HepG2 (cell line): ENCODE measurements at regions not wholly inside any gene's neighbourhood (a gene's known extent, or its start where the extent isn't known, plus 50 kb on each side); places are given as distances from the start of the nearest gene placed in this dataset.

Source experiments
- ATAC-seq: fragments of 200-7000 bp; cut with Tn5 transposase; 3 replicates; pipeline ENCODE4 v1.9.1; 2020; ENCODE audit warnings: mild to moderate bottlenecking, moderate library complexity
- BruUV-seq: library from RNA; stranded (reverse); fragments of 400-500 nt; replicated peaks from 2 replicates; lab custom pipeline; 2021; lab: Mats Ljungman, UMichigan
- CTCF ChIA-PET: fragments of 300-600 bp; formaldehyde crosslinking; extraction: SDS; loops from one replicate; lab custom pipeline; 2021; ENCODE audit warnings: low total read pairs, inconsistent platforms, low intra/inter-chr PET ratio; lab: Yijun Ruan, JAX
- POLR2A ChIA-PET: fragments of 350-600 bp; sonication (Branson Sonifier 250); formaldehyde crosslinking; loops from one replicate; lab custom pipeline; 2020; ENCODE audit warnings: antibody characterized with exemption, inconsistent platforms; lab: Yijun Ruan, JAX
- DNase-seq: peaks from one replicate; pipeline ENCODE4 v3.0.0-alpha.2; 2015; ENCODE audit warnings: low spot score
- FAIRE-seq: peaks from 3 replicates; lab custom pipeline; 2011; peaks lifted over from hg19 to GRCh38; lab: Jason Lieb, UNC
- H2AFZ ChIP-seq: one replicate; pipeline ENCODE4 v1.6.1; 2011; ENCODE audit warnings: low read length, inconsistent platforms
- H3K27ac ChIP-seq: fragments of 300-600 bp; 3 replicates; pipeline ENCODE4 v1.8.0; 2011; ENCODE audit warnings: mixed run types, mild to moderate bottlenecking, mixed read lengths, low read length, inconsistent platforms; ENCODE audit not compliant: insufficient read depth; ENCODE audit errors: extremely low read length
- H3K27me3 ChIP-seq, 2 experiments: fragments of 200-600 bp in 1 of 2; 2 replicates in 1 of 2; 3 replicates in 1 of 2; pipeline versions ENCODE4 v1.6.0 to v1.8.0; 2011; ENCODE audit warnings: low read length in 2 of 2, mild to moderate bottlenecking in 2 of 2, moderate library complexity in 2 of 2, inconsistent platforms in 1 of 2; ENCODE audit not compliant: insufficient read depth in 2 of 2, control insufficient read depth in 1 of 2
- H3K36me3 ChIP-seq, 2 experiments: fragments of 200-600 bp in 1 of 2; replicated peaks in 1 of 2; 2 replicates in 1 of 2; 3 replicates in 1 of 2; pipeline versions ENCODE4 v1.5.1 to v1.8.0; 2011; ENCODE audit warnings: low read length in 2 of 2, inconsistent platforms in 1 of 2; ENCODE audit not compliant: insufficient read depth in 2 of 2, control insufficient read depth in 1 of 2
- H3K4me1 ChIP-seq: 2 replicates; pipeline ENCODE4 v1.5.1; 2012; ENCODE audit warnings: low read length, inconsistent platforms; ENCODE audit not compliant: insufficient read depth
- H3K4me2 ChIP-seq: 2 replicates; pipeline ENCODE4 v1.6.0; 2011; ENCODE audit warnings: low read depth, low read length, inconsistent platforms
- H3K4me3 ChIP-seq, 3 experiments: fragments of 200-600 bp in 1 of 3; sonication (generic), shearing (Covaris generic) in 1 of 3; replicated peaks in 1 of 3; 2 replicates each; pipeline ENCODE4 v1.5.1; 2011 to 2016; ENCODE audit warnings: low read length in 3 of 3, inconsistent platforms in 2 of 3, low read depth in 2 of 3, mild to moderate bottlenecking in 2 of 3, control low read depth in 1 of 3, mixed read lengths in 1 of 3; ENCODE audit not compliant: insufficient read depth in 1 of 3
- H3K79me2 ChIP-seq: one replicate; pipeline ENCODE4 v1.6.1; 2011; ENCODE audit warnings: low read length, inconsistent platforms; ENCODE audit not compliant: insufficient read depth
- H3K9ac ChIP-seq: 2 replicates; pipeline ENCODE4 v1.6.0; 2011; ENCODE audit warnings: mild to moderate bottlenecking, low read depth, low read length, inconsistent platforms; ENCODE audit not compliant: insufficient read depth
- H3K9me3 ChIP-seq: 2 replicates; pipeline ENCODE4 v1.5.1; 2012; ENCODE audit warnings: mild to moderate bottlenecking, low read length
- H4K20me1 ChIP-seq: 2 replicates; pipeline ENCODE4 v1.6.0; 2011; ENCODE audit warnings: inconsistent platforms, mild to moderate bottlenecking, low read length, moderate library complexity; ENCODE audit not compliant: insufficient read depth
- DNMT3B ChIP-seq: conservative IDR thresholded peaks from 2 replicates; pipeline ENCODE4 v1.6.1; 2016; ENCODE audit warnings: missing biosample characterization, control low read depth
- FOXO1 ChIP-seq: sonication (generic); formaldehyde crosslinking; IDR thresholded peaks from 2 replicates; pipeline ENCODE4 v1.4.0; 2020; ENCODE audit warnings: missing genetic modification reagents
- MATR3 ChIP-seq: sonication (generic); formaldehyde crosslinking; IDR thresholded peaks from 2 replicates; pipeline ENCODE4 v1.4.0; 2020; ENCODE audit warnings: missing genetic modification reagents
- PCBP1 ChIP-seq: fragments of 200-400 bp; formaldehyde crosslinking; IDR thresholded peaks from 2 replicates; pipeline ENCODE4 v1.6.1; 2017; ENCODE audit warnings: mild to moderate bottlenecking, low read depth, low read length, borderline replicate concordance
- SRSF4 ChIP-seq: fragments of 200-400 bp; formaldehyde crosslinking; IDR thresholded peaks from one replicate; pipeline ENCODE4 v1.6.1; 2018; ENCODE audit warnings: mild to moderate bottlenecking, low read depth, low read length, moderate library complexity; ENCODE audit not compliant: poor library complexity, severe bottlenecking
- SUZ12 ChIP-seq: fragments of 150-350 bp; IDR thresholded peaks from 2 replicates; pipeline ENCODE4 v1.6.1; 2014; ENCODE audit warnings: low read depth, low read length
- XBP1 ChIP-seq: sonication (generic); formaldehyde crosslinking; IDR thresholded peaks from 2 replicates; pipeline ENCODE4 v1.5.0; 2020; ENCODE audit warnings: missing genetic modification reagents
- ZNF24 ChIP-seq: fragments of 450-650 bp; IDR thresholded peaks from 2 replicates; pipeline ENCODE4 v1.6.1; 2017; ENCODE audit warnings: antibody characterized with exemption, mild to moderate bottlenecking
- ZNF451 ChIP-seq: sonication (generic); formaldehyde crosslinking; IDR thresholded peaks from 2 replicates; pipeline ENCODE4 v1.5.0; 2020; ENCODE audit warnings: mild to moderate bottlenecking, missing genetic modification reagents
- ZNF75D ChIP-seq: sonication (generic); formaldehyde crosslinking; IDR thresholded peaks from 2 replicates; pipeline ENCODE4 v1.8.1; 2023; ENCODE audit warnings: missing genetic modification reagents, mild to moderate bottlenecking, borderline replicate concordance
- ZZZ3 ChIP-seq: sonication (generic); formaldehyde crosslinking; IDR thresholded peaks from 2 replicates; pipeline ENCODE4 v1.4.0; 2020; ENCODE audit warnings: missing genetic modification reagents, mild to moderate bottlenecking, borderline replicate concordance
- WGBS: methylation state at CpG from one replicate; pipeline ENCODE4 v1.1.6; 2017; ENCODE audit warnings: low lambda C conversion rate; 5-methylcytosine and 5-hydroxymethylcytosine counted together
- in situ Hi-C: cut with HindIII; loops from 2 replicates; pipeline ENCODE4 v1.10.0; 2017; ENCODE audit warnings: low pct_unique_long_range_greater_than_20kb; ENCODE audit not compliant: extremely low pct_ligation_motif_present
- intact Hi-C: fragments of 100-400 bp; cut with micrococcal nuclease; formaldehyde crosslinking; loops from one replicate; pipeline ENCODE4 v1.10.0; 2022; ENCODE audit not compliant: unreplicated experiment
- TF ChIP-seq, protein P1 (sequence below): sonication (generic); formaldehyde crosslinking; IDR thresholded peaks from 2 replicates; pipeline ENCODE4 v1.8.1; 2023; ENCODE audit warnings: mild to moderate bottlenecking, missing genetic modification reagents, borderline replicate concordance
- TF ChIP-seq, protein P2 (sequence below): sonication (generic); formaldehyde crosslinking; IDR thresholded peaks from 2 replicates; pipeline ENCODE4 v1.4.0; 2020; ENCODE audit warnings: missing genetic modification reagents, borderline replicate concordance

DNA sequence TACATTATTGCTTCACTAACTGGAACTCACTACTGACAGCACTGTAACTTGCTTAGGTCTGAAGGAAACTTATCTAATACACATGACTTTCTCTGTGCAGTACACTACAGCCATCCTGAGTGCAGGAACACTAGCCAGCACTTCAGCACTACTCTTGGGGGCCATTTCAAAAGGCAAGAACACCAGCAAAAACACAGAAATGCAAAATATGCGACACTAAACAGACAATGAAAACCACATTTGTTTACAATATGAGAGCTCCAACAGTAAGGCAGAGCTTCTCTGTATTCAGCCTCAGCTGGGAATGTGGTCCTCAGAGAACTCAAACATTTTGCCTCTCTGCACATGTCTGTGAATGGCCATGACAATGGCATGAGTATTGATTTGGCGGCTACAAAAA, 109.6 kb downstream of the ARRDC4 start:
- Histone ChIP-seq H3K27ac (no peak overlapping the region), H3K4me1 (no peaks in the 10 kb centered on the region), H3K4me3 (no peak overlapping the region), H3K36me3 (no peaks in the 10 kb centered on the region), H2AFZ (no peak overlapping the region), H3K9ac (no peak overlapping the region)
- CTCF ChIA-PET: no interaction called here
- BruUV-seq: no TSS peak
- WGBS: 42% methylated on average over 2 of the region's 2 CpGs
- no peak for ATAC-seq
- TF ChIP-seq FOXO1 (CRISPR knock-in tag) (no peak), ZNF451 (CRISPR knock-in tag) (no peak)
- TF ChIP-seq, all 625 proteins: peak for 0
- Histone ChIP-seq H3K79me2 (no peaks in the 10 kb centered on the region), H4K20me1 (no peaks in the 10 kb centered on the region), H3K9me3 (no peaks in the 10 kb centered on the region), H3K4me2 (no peak overlapping the region), H3K27me3 (no peaks in the 10 kb centered on the region; a peak in 1 of 5 replicates)
- DNase-seq (no peak), FAIRE-seq (no peak)
- intact Hi-C loops: no loop called here
- in situ Hi-C loops: no loop called here
- POLR2A ChIA-PET: no interaction called here

DNA sequence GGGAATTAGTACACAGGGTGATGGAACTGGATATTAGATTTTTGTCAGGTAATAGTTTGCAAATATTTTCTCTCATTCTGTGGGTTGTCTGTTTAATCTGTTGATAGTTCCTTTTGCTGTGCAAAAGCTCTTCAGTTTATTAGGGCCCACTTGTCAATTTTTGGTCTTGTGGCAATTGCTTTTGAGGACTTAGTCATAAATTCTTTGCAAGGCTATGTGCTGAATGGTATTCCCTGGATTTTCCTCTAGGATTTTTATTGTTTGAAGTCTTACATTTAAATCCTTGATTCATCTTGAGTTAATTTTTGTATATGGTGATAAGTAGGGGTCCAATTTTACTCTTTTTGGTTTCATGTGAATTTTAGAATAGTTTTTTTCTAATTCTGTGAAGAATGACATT, 111.3 kb downstream of the ARRDC4 start:
- no peaks in the 10 kb centered on the region for H3K36me3 ChIP-seq
- H3K79me2 ChIP-seq: no peaks in the 10 kb centered on the region
- no peaks in the 10 kb centered on the region for H3K4me1 ChIP-seq
- no TSS peak for BruUV-seq
- H3K4me3 ChIP-seq: no peak overlapping the region
- no peak overlapping the region for H3K9ac ChIP-seq
- POLR2A ChIA-PET: no interaction called here
- no peak overlapping the region for H3K27ac ChIP-seq
- H2AFZ ChIP-seq: no peak overlapping the region
- H3K4me2 ChIP-seq: no peak overlapping the region
- ATAC-seq (no peak), FAIRE-seq (no peak), DNase-seq (no peak)
- H4K20me1 ChIP-seq: no peaks in the 10 kb centered on the region
- in situ Hi-C loops: no loop called here
- TF ChIP-seq, protein P1, sequence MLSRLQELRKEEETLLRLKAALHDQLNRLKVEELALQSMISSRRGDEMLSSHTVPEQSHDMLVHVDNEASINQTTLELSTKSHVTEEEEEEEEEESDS (CRISPR knock-in tag): no peak
- TF ChIP-seq PCBP1: no peak
- TF ChIP-seq ZNF24: no peak
- no peak for TF ChIP-seq ZZZ3 (CRISPR knock-in tag)
- TF ChIP-seq, protein P2, sequence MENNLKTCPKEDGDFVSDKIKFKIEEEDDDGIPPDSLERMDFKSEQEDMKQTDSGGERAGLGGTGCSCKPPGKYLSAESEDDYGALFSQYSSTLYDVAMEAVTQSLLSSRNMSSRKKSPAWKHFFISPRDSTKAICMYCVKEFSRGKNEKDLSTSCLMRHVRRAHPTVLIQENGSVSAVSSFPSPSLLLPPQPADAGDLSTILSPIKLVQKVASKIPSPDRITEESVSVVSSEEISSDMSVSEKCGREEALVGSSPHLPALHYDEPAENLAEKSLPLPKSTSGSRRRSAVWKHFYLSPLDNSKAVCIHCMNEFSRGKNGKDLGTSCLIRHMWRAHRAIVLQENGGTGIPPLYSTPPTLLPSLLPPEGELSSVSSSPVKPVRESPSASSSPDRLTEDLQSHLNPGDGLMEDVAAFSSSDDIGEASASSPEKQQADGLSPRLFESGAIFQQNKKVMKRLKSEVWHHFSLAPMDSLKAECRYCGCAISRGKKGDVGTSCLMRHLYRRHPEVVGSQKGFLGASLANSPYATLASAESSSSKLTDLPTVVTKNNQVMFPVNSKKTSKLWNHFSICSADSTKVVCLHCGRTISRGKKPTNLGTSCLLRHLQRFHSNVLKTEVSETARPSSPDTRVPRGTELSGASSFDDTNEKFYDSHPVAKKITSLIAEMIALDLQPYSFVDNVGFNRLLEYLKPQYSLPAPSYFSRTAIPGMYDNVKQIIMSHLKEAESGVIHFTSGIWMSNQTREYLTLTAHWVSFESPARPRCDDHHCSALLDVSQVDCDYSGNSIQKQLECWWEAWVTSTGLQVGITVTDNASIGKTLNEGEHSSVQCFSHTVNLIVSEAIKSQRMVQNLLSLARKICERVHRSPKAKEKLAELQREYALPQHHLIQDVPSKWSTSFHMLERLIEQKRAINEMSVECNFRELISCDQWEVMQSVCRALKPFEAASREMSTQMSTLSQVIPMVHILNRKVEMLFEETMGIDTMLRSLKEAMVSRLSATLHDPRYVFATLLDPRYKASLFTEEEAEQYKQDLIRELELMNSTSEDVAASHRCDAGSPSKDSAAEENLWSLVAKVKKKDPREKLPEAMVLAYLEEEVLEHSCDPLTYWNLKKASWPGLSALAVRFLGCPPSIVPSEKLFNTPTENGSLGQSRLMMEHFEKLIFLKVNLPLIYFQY (CRISPR knock-in tag): no peak
- TF ChIP-seq ZNF75D: no peak
- no peak for TF ChIP-seq SRSF4
- TF ChIP-seq XBP1 (CRISPR knock-in tag): no peak
- TF ChIP-seq MATR3: no peak
- TF ChIP-seq SUZ12: no peak
- TF ChIP-seq DNMT3B (CRISPR knock-in tag): no peak
- CTCF ChIA-PET: no interaction called here
- intact Hi-C loops: no loop called here
- no peaks in the 10 kb centered on the region for H3K9me3 ChIP-seq
- H3K27me3 ChIP-seq: no peaks in the 10 kb centered on the region; a peak in 1 of 5 replicates
